Endodermal cell (in vitro differentiated cells): ENCODE measurements at regions not wholly inside any gene's neighbourhood (a gene's known extent, or its start where the extent isn't known, plus 50 kb on each side); places are given as distances from the start of the nearest gene placed in this dataset.

Experiments
- DNase-seq: peaks from one replicate; pipeline ENCODE4 v3.0.0-alpha.2; 2017
- H3K27ac ChIP-seq: 2 replicates; pipeline ENCODE4 v1.5.1; 2013; ENCODE audit warnings: mild to moderate bottlenecking, low read depth, low read length, moderate library complexity
- H3K27me3 ChIP-seq: 2 replicates; pipeline ENCODE4 v1.6.1; 2013; ENCODE audit warnings: mild to moderate bottlenecking, low read length, moderate library complexity; ENCODE audit not compliant: insufficient read depth, control insufficient read depth, poor library complexity, severe bottlenecking
- H3K36me3 ChIP-seq: 2 replicates; pipeline ENCODE4 v1.7.0; 2013; ENCODE audit warnings: mild to moderate bottlenecking, low read length, moderate library complexity; ENCODE audit not compliant: control insufficient read depth, insufficient read depth
- H3K4me1 ChIP-seq: one replicate; pipeline ENCODE4 v1.7.0; 2013; ENCODE audit warnings: low read length; ENCODE audit not compliant: control insufficient read depth, insufficient read depth
- H3K4me3 ChIP-seq: 2 replicates; pipeline ENCODE4 v1.5.1; 2013; ENCODE audit warnings: mild to moderate bottlenecking, low read length, moderate library complexity
- H3K9ac ChIP-seq: 2 replicates; pipeline ENCODE4 v1.6.1; 2013; ENCODE audit warnings: mild to moderate bottlenecking, low read length, moderate library complexity; ENCODE audit not compliant: poor library complexity, severe bottlenecking; ENCODE audit errors: extremely low read depth
- H3K9me3 ChIP-seq: 2 replicates; pipeline ENCODE4 v1.6.1; 2013; ENCODE audit warnings: mild to moderate bottlenecking, low read length, moderate library complexity; ENCODE audit not compliant: control insufficient read depth
- H3K27ac Mint-ChIP-seq: 2 replicates; pipeline ENCODE4 v1.8.0; 2020; ENCODE audit warnings: mixed read lengths
- H3K27me3 Mint-ChIP-seq: 2 replicates; pipeline ENCODE4 v1.8.0; 2021; ENCODE audit warnings: mild to moderate bottlenecking, mixed read lengths; ENCODE audit not compliant: insufficient read depth
- H3K36me3 Mint-ChIP-seq: 2 replicates; pipeline ENCODE4 v1.8.0; 2020; ENCODE audit warnings: low read depth, mixed read lengths
- H3K4me1 Mint-ChIP-seq: 2 replicates; pipeline ENCODE4 v1.8.0; 2020; ENCODE audit warnings: mixed read lengths
- H3K4me3 Mint-ChIP-seq: 2 replicates; pipeline ENCODE4 v1.8.0; 2020; ENCODE audit warnings: mild to moderate bottlenecking, moderate library complexity, mixed read lengths
- H3K9me3 Mint-ChIP-seq: 2 replicates; pipeline ENCODE4 v1.8.0; 2020; ENCODE audit warnings: mild to moderate bottlenecking, mixed read lengths
- WGBS, 2 experiments: methylation state at CpG; one replicate each; pipeline versions ENCODE4 v1.1.5 to v1.1.7; 2013; ENCODE audit warnings: missing lambda C conversion rate in 2 of 2, mixed read lengths in 1 of 2; ENCODE audit not compliant: insufficient coverage in 1 of 2, insufficient read length in 1 of 2; 5-methylcytosine and 5-hydroxymethylcytosine counted together
- TF ChIP-seq, protein P1 (sequence below): fragments of 200-600 bp; sonication (generic); conservative IDR thresholded peaks from 2 replicates; pipeline ENCODE4 v1.5.0; 2021; ENCODE audit warnings: antibody characterized with exemption, mild to moderate bottlenecking

DNA sequence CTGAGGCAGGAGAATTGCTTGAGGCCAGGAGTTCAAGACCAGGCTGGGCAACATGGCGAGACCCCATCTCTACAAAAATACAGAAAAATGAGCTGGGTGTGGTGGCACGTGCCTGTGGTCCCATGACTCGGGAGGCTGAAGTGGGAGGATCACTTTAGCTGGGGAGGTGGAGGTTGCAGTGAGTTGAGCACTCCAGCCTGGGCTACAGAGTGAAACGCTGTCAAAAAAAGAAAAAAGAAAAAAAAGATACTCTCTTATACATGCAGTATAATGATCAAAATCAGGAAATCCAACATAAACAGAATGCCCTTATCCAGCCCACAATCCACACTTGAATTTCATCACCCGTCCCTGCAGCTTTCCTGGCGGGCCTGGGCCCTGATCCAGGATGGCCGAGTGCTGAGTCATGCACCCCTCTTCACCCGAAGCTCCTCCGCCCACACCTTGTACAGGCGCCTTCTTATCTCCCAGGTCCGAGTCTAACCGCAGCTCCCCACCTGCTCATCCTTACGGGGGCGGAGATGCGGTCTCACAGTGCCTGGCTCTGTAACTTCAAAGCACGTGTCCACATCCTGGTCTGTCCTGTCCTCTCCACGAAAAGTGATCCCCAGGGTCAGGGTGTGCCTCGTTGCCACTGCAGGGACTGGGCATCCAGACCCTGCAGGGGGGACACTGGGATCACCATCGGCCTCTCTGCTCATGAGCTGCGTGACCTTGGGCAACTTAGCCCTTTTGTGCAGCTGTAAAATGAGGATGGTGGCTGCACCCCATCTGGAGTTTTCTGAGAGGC is 120.2 kb upstream of the SLC45A1 start:
- Mint-ChIP-seq H3K4me3 (no peak overlapping the region), H3K27ac (peak overlapping the region; percentile 53), H3K36me3 (no peaks in the 10 kb centered on the region), H3K4me1 (peaks cover 27% of the 10 kb centered on the region), H3K9me3 (no peaks in the 10 kb centered on the region), H3K27me3 (no peaks in the 10 kb centered on the region)
- DNase-seq = no peak
- Histone ChIP-seq H3K4me1 (no peaks in the 10 kb centered on the region), H3K36me3 (no peaks in the 10 kb centered on the region), H3K9me3 (no peaks in the 10 kb centered on the region), H3K9ac (no peak overlapping the region), H3K27me3 (no peaks in the 10 kb centered on the region), H3K4me3 (no peak overlapping the region), H3K27ac (no peak overlapping the region)
- 91% methylated on average over 16 to 20 of the region's 20 CpGs for WGBS, 2 experiments
- TF ChIP-seq, protein P1, sequence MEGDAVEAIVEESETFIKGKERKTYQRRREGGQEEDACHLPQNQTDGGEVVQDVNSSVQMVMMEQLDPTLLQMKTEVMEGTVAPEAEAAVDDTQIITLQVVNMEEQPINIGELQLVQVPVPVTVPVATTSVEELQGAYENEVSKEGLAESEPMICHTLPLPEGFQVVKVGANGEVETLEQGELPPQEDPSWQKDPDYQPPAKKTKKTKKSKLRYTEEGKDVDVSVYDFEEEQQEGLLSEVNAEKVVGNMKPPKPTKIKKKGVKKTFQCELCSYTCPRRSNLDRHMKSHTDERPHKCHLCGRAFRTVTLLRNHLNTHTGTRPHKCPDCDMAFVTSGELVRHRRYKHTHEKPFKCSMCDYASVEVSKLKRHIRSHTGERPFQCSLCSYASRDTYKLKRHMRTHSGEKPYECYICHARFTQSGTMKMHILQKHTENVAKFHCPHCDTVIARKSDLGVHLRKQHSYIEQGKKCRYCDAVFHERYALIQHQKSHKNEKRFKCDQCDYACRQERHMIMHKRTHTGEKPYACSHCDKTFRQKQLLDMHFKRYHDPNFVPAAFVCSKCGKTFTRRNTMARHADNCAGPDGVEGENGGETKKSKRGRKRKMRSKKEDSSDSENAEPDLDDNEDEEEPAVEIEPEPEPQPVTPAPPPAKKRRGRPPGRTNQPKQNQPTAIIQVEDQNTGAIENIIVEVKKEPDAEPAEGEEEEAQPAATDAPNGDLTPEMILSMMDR = no peak

DNA sequence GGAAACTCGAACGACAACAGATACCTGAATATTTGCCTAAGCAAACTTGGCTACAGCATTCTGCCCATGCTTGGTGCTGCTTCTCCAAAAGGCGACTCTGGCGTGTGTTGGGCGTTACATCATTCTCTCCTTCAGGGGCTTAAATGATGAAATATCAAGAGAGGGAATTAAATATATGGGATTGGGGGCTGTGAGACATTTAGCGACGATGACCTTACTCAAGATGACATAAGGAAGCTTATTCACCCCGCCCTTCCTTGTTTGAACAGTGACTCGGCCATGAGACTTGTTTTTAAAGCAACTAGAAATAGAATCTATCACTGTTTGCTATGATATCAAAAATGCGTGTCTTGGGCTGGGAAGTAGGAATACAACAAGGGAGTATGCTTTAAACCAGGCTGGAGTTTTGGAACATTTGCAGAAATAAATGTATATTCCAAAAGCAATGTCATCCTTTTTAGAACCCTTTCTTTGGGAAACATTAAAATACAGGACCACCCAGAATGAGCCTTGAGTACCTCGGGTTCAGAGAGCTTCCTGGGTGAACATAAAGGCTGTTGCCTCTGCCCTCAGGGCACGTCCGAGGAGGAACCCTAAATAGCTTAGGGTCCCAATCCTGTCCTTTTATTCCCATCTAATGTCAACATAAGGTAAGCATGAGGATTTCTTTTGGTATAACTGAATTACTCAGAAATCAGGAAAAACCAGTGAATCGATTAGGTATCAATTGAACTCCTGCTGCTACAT is 123.3 kb upstream of the SLC45A1 start:
- WGBS, 2 experiments = 92 to 96% methylated on average over 11 to 14 of the region's 14 CpGs
- TF ChIP-seq, protein P1 = no peak

DNA sequence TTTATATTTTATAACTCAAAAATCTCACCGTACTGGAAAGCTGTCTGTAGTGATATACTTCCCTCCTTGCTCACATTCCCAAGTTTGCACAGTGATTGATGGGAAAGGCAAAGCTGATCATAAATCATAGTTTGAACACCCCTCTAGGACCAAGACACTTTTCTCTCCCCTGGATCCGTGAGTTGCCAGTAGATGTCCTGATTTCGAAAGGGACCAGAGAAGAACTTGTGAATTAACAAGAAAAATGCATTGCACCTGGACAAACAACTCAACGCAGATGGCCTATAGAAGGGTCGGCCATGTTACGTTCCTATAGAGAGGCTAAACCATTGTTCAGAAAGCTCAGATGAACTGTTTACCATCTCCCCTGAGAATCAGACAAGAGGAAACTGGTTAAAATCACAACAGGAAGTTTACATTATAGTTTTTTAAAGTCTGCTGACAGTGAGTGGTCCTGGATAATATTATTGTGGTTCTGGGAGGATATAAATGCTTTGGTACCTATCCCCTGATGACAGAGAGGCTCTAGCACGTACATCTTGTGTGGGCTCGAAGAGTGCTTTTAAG is 124.0 kb upstream of the SLC45A1 start:
- H3K4me3 Mint-ChIP-seq = no peak overlapping the region
- DNase-seq = no peak
- no peak overlapping the region for H3K4me3 ChIP-seq
- no peak overlapping the region for H3K27ac Mint-ChIP-seq
- no peaks in the 10 kb centered on the region for H3K27me3 Mint-ChIP-seq
- H3K9me3 ChIP-seq = no peaks in the 10 kb centered on the region
- no peaks in the 10 kb centered on the region for H3K27me3 ChIP-seq
- H3K36me3 Mint-ChIP-seq = no peaks in the 10 kb centered on the region
- H3K9ac ChIP-seq = no peak overlapping the region
- WGBS, 2 experiments = 96 to 99% methylated on average over 6 to 8 of the region's 8 CpGs
- H3K27ac ChIP-seq = no peak overlapping the region
- no peaks in the 10 kb centered on the region for H3K36me3 ChIP-seq
- no peaks in the 10 kb centered on the region for H3K4me1 ChIP-seq
- TF ChIP-seq, protein P1 = no peak
- H3K4me1 Mint-ChIP-seq = peaks cover 11% of the 10 kb centered on the region
- H3K9me3 Mint-ChIP-seq = no peaks in the 10 kb centered on the region

More for the DNA sequence above, 123.3 kb upstream of the SLC45A1 start:
- Mint-ChIP-seq H3K27ac (no peak overlapping the region), H3K4me3 (no peak overlapping the region), H3K36me3 (no peaks in the 10 kb centered on the region), H3K4me1 (peaks cover 11% of the 10 kb centered on the region), H3K27me3 (no peaks in the 10 kb centered on the region), H3K9me3 (no peaks in the 10 kb centered on the region)
- Histone ChIP-seq H3K27me3 (no peaks in the 10 kb centered on the region), H3K4me1 (no peaks in the 10 kb centered on the region), H3K36me3 (no peaks in the 10 kb centered on the region), H3K9me3 (no peaks in the 10 kb centered on the region), H3K27ac (no peak overlapping the region), H3K9ac (no peak overlapping the region), H3K4me3 (no peak overlapping the region)
- no peak for DNase-seq
